GM13977 (cell line): ENCODE measurements at regions not wholly inside any gene's neighbourhood (a gene's known extent, or its start where the extent isn't known, plus 50 kb on each side); places are given as distances from the start of the nearest gene placed in this dataset.
"Not testable (repeated sequence)": the region's sequence is repeated elsewhere in the genome, so short reads cannot be mapped to it uniquely, and the experiment has no call there.

Source experiments
- DNase-seq: peaks from one replicate; pipeline ENCODE4 v3.0.0; 2012; ENCODE audit warnings: low spot score
- CTCF ChIP-seq: IDR thresholded peaks from 2 replicates; pipeline ENCODE4 v1.5.1; 2012; ENCODE audit warnings: mild to moderate bottlenecking, control low read depth; ENCODE audit not compliant: insufficient read depth; ENCODE audit errors: extremely low read depth, missing control alignments
- in situ Hi-C: fragments of 300-500 bp; cut with MboI; formaldehyde crosslinking; loops from one replicate; pipeline ENCODE4 v1.12.0; 2022; ENCODE audit warnings: low sequenced_read_pairs, low pct_unique_long_range_greater_than_20kb, mixed read lengths, inconsistent platforms; ENCODE audit not compliant: unreplicated experiment

GRCh38 chr9:88892724-88893123 is 98.5 kb upstream of the S1PR3 start:
- TF ChIP-seq CTCF: no peak
- in situ Hi-C loops: no loop called here
- DNase-seq: no peak

- no peak for DNase-seq
- in situ Hi-C loops: no loop called here
- no peak for TF ChIP-seq CTCF
These were observed 94.2 kb upstream of the S1PR3 start for GRCh38 chr9:88897081-88897480.

GRCh38 chr9:88898039-88898720 is 93.1 kb upstream of the S1PR3 start:
- in situ Hi-C loops: no loop called here
- TF ChIP-seq CTCF: no peak
- no peak for DNase-seq

- in situ Hi-C loops: no loop called here
- no peak for DNase-seq
- no peak for TF ChIP-seq CTCF
These were observed 85.8 kb upstream of the S1PR3 start for GRCh38 chr9:88905506-88905905.

GRCh38 chr9:88915916-88916315 is 75.4 kb upstream of the S1PR3 start:
- no peak for TF ChIP-seq CTCF
- no peak for DNase-seq
- in situ Hi-C loops: no loop called here

- DNase-seq: no peak
- in situ Hi-C loops: no loop called here
- TF ChIP-seq CTCF: no peak
These were observed 74.4 kb upstream of the S1PR3 start for GRCh38 chr9:88916894-88917293.

- in situ Hi-C loops: no loop called here
- no peak for TF ChIP-seq CTCF
- DNase-seq: no peak
These were observed 73.9 kb upstream of the S1PR3 start for GRCh38 chr9:88917375-88917774.

- in situ Hi-C loops, DNase-seq: not testable (repeated sequence)
These were observed 72.7 kb upstream of the S1PR3 start for GRCh38 chr9:88918537-88918936.
